ENCODE measurements at regions not wholly inside any gene's neighbourhood (a gene's known extent, or its start where the extent isn't known, plus 50 kb on each side); places are given as distances from the start of the nearest gene placed in this dataset.

- H3K27ac Mint-ChIP-seq, result no peak overlapping the region
- no peaks in the 10 kb centered on the region for H3K9me3 Mint-ChIP-seq
- no peaks in the 10 kb centered on the region for H3K27me3 Mint-ChIP-seq
- H3K36me3 Mint-ChIP-seq, result no peaks in the 10 kb centered on the region
- ATAC-seq, result no peak
- no peak overlapping the region for H3K4me3 Mint-ChIP-seq
- H3K4me1 Mint-ChIP-seq, result no peaks in the 10 kb centered on the region
Measured at GRCh38 chr5:174185506-174185905, 140.0 kb downstream of the NSG2 start.

GRCh38 chr5:174186096-174186695, 140.7 kb downstream of the NSG2 start:
- Mint-ChIP-seq H3K27ac (no peak overlapping the region), H3K4me3 (no peak overlapping the region), H3K4me1 (no peaks in the 10 kb centered on the region), H3K27me3 (no peaks in the 10 kb centered on the region), H3K36me3 (no peaks in the 10 kb centered on the region), H3K9me3 (no peaks in the 10 kb centered on the region)
- ATAC-seq, result no peak

DNA sequence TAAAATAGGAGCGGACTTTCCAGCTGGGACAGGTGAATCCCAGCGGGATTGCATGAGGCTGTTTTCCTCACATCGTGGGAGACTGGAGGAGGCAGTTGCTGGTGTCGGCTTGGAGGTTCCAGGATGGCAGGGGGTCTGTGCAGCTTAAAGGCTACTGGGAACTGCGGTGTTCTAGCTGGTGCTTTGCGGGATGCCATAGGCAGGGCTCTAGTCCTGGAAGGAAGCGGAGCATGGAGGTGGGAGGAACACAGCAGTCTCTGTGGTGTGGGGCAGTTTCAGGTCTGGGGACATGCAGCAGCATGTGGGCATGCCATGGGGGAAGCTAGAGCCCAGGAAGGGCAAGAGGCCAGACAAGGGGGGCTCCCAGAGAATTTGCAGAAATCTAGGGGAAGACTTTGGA, 141.5 kb downstream of the NSG2 start:
- Mint-ChIP-seq H3K9me3 (no peaks in the 10 kb centered on the region), H3K36me3 (no peaks in the 10 kb centered on the region), H3K27me3 (no peaks in the 10 kb centered on the region), H3K27ac (no peak overlapping the region), H3K4me1 (no peaks in the 10 kb centered on the region), H3K4me3 (no peak overlapping the region)
- ATAC-seq, result no peak

DNA sequence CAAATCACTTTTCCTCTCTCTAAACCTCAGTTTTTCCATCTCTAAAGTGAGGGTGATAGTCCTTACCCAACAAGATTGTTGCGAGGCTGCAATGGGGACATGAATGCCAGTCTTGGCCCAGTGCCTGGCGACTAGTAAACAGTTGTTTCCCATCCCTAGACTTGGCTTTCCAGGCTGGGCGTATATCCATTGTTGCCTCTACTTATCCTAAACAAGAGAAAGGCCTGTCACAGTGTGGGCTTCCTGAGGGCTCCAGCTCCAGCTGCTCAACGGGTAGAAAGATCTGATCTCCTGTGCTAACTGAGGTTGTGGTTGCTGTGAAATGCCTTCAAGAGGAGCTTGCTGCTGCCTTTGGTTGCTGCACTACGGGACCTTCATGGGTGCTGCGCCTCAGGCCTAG, 142.0 kb downstream of the NSG2 start:
- Mint-ChIP-seq H3K27me3 (no peaks in the 10 kb centered on the region), H3K36me3 (no peaks in the 10 kb centered on the region), H3K27ac (no peak overlapping the region), H3K4me3 (no peak overlapping the region), H3K9me3 (no peaks in the 10 kb centered on the region), H3K4me1 (no peaks in the 10 kb centered on the region)
- ATAC-seq, result no peak

GRCh38 chr5:174188295-174188694, 142.8 kb downstream of the NSG2 start:
- Mint-ChIP-seq H3K36me3 (no peaks in the 10 kb centered on the region), H3K9me3 (no peaks in the 10 kb centered on the region), H3K27ac (no peak overlapping the region), H3K4me1 (no peaks in the 10 kb centered on the region), H3K27me3 (no peaks in the 10 kb centered on the region), H3K4me3 (no peak overlapping the region)
- no peak for ATAC-seq

DNA sequence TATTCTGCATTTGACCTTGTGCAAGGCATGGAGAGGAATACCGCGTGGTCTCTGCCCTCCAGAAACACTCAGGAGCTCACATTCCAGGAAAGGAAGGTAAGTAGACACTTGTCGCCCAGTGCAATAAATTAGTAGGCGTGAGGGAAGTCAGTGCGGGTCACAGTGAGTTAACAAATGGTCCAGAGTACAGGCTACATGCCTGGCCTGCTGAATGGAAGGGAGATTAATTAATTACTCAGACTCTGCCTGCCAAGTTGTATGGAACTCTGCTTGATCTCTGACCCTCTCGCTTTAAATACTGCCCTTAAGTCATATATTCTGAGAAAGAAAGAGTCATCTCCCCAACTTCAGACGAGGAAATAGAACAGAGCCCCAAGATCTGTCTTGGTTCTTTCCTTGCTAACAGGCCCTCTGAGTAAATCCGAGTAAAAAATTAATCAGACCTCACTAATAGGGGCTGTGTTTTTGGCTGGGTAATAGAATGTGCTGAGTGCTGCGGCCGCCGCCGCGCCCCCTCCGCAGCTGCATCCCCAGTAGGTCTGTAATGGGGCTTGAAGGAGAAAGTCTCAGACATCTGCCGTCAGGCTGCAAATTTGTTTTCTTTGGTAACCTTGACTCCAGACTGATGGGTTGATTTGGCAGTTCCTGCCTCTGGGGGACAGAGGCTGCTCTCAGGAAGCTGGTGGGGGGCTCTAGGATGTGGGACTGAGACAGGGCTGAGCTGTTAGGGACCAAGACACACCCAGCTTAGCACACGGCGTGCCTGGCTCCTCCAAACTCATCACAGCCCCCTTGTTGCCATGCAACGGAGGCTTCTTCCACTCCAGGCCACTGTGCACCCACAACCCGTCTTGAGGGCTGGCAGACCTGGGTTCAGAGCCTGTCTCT, 144.4 kb downstream of the NSG2 start:
- no peak overlapping the region for H3K27ac Mint-ChIP-seq

GRCh38 chr5:174191076-174191475, 145.6 kb downstream of the NSG2 start:
- Mint-ChIP-seq H3K27me3 (no peaks in the 10 kb centered on the region), H3K36me3 (no peaks in the 10 kb centered on the region), H3K4me3 (no peak overlapping the region), H3K27ac (no peak overlapping the region), H3K9me3 (no peaks in the 10 kb centered on the region), H3K4me1 (no peaks in the 10 kb centered on the region)
- ATAC-seq, result peak; percentile 19

More for the DNA sequence above, 144.4 kb downstream of the NSG2 start:
- Mint-ChIP-seq H3K9me3 (no peaks in the 10 kb centered on the region), H3K4me1 (no peaks in the 10 kb centered on the region), H3K4me3 (no peak overlapping the region), H3K27me3 (no peaks in the 10 kb centered on the region), H3K36me3 (no peaks in the 10 kb centered on the region)
- no peak for ATAC-seq

- no peak for ATAC-seq
- no peak overlapping the region for H3K27ac Mint-ChIP-seq
Measured at GRCh38 chr5:174191850-174192655, 146.5 kb downstream of the NSG2 start.

DNA sequence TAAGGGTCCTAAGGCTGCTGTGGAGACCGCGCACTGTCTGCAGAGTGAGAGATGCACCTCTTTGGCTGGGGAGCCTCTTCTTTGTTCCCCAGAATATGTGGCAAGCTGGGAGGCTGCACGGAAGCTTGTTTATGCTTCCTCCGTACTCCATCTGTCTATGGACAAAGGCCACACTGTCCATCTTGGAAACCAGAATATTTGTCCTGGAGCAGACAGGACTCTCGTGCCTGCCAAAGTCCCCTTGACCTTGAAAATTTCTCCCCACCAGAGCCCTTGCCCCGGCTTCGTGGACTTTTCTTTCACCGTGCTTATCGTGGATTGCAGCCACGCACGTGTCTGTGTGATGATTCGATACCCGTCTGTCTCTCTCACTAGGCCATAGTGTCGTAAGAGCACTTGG, 147.4 kb downstream of the NSG2 start:
- ATAC-seq, result no peak
- no peaks in the 10 kb centered on the region for H3K4me1 Mint-ChIP-seq
- no peak overlapping the region for H3K4me3 Mint-ChIP-seq
- H3K36me3 Mint-ChIP-seq, result no peaks in the 10 kb centered on the region
- H3K27me3 Mint-ChIP-seq, result no peaks in the 10 kb centered on the region
- no peak overlapping the region for H3K27ac Mint-ChIP-seq
- H3K9me3 Mint-ChIP-seq, result no peaks in the 10 kb centered on the region

More at GRCh38 chr5:174191850-174192655, 146.5 kb downstream of the NSG2 start:
- H3K9me3 Mint-ChIP-seq, result no peaks in the 10 kb centered on the region
- no peaks in the 10 kb centered on the region for H3K27me3 Mint-ChIP-seq
- H3K4me3 Mint-ChIP-seq, result no peak overlapping the region
- no peaks in the 10 kb centered on the region for H3K36me3 Mint-ChIP-seq
- no peaks in the 10 kb centered on the region for H3K4me1 Mint-ChIP-seq

DNA sequence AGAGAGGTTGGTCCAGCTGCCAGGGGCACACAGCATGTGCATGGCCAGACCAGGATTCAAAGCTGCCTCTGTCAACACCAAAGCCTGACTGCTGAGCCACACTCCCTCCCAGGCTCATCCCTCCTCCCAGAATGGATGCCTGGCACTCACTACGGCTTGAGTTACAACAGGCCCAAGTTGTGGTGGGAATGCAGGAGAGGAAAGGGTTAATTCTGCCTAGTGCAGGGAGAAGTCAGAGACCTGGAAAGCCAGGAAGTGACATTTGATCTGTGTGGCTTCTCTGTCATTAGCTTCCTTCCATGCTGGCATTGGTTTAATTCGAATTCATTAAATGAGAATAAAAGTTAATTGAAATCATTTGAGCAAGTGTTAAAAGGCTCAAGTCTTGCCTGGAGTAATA, 150.0 kb downstream of the NSG2 start:
- Mint-ChIP-seq H3K4me3 (no peak overlapping the region), H3K27me3 (no peaks in the 10 kb centered on the region), H3K9me3 (no peaks in the 10 kb centered on the region), H3K4me1 (no peaks in the 10 kb centered on the region), H3K27ac (no peak overlapping the region), H3K36me3 (no peaks in the 10 kb centered on the region)
- ATAC-seq, result no peak

GRCh38 chr5:174197929-174198328, 152.4 kb downstream of the NSG2 start:
- H3K9me3 Mint-ChIP-seq, result peaks cover 5% of the 10 kb centered on the region

DNA sequence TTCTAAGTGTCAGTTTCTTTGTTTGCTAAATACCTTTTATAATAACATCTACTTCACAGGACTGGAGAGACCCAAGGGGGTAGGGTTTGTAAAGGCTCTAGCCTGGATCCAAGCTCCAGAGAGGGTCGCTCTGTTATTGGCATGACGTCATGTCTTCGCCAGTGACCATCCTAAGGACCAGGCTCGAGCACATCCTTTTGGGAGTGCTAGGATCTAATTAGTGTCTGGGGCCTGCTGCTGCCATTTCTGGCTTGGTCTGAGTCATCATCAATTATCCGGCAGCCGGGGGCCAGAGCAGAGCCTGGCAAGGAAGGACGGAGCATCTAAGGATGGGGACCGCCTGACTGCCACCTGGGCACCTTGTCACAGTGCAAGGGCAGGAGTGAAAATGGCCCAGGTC, 153.0 kb downstream of the NSG2 start:
- Mint-ChIP-seq H3K36me3 (no peaks in the 10 kb centered on the region), H3K9me3 (peaks cover 5% of the 10 kb centered on the region), H3K4me3 (no peak overlapping the region), H3K27me3 (no peaks in the 10 kb centered on the region), H3K27ac (no peak overlapping the region), H3K4me1 (no peaks in the 10 kb centered on the region)
- ATAC-seq, result no peak

More at GRCh38 chr5:174197929-174198328, 152.4 kb downstream of the NSG2 start:
- H3K27ac Mint-ChIP-seq, result no peak overlapping the region
- H3K27me3 Mint-ChIP-seq, result no peaks in the 10 kb centered on the region
- ATAC-seq, result no peak
- no peaks in the 10 kb centered on the region for H3K4me1 Mint-ChIP-seq
- H3K4me3 Mint-ChIP-seq, result no peak overlapping the region
- H3K36me3 Mint-ChIP-seq, result no peaks in the 10 kb centered on the region

GRCh38 chr5:174202996-174203395, 157.5 kb downstream of the NSG2 start:
- Mint-ChIP-seq H3K27me3 (peaks cover 24% of the 10 kb centered on the region), H3K4me1 (no peaks in the 10 kb centered on the region), H3K9me3 (peaks cover 5% of the 10 kb centered on the region), H3K27ac (no peak overlapping the region), H3K4me3 (no peak overlapping the region), H3K36me3 (no peaks in the 10 kb centered on the region)
- ATAC-seq, result no peak

- ATAC-seq, result no peak
- peaks cover 24% of the 10 kb centered on the region for H3K27me3 Mint-ChIP-seq
- H3K4me1 Mint-ChIP-seq, result no peaks in the 10 kb centered on the region
- peaks cover 5% of the 10 kb centered on the region for H3K9me3 Mint-ChIP-seq
- no peaks in the 10 kb centered on the region for H3K36me3 Mint-ChIP-seq
- H3K4me3 Mint-ChIP-seq, result no peak overlapping the region
- no peak overlapping the region for H3K27ac Mint-ChIP-seq
Measured at GRCh38 chr5:174204535-174205313, 159.2 kb downstream of the NSG2 start.

- no peaks in the 10 kb centered on the region for H3K36me3 Mint-ChIP-seq
- peaks cover 34% of the 10 kb centered on the region for H3K27me3 Mint-ChIP-seq
- ATAC-seq, result no peak
- no peak overlapping the region for H3K27ac Mint-ChIP-seq
- no peak overlapping the region for H3K4me3 Mint-ChIP-seq
- H3K9me3 Mint-ChIP-seq, result peaks cover 5% of the 10 kb centered on the region
- no peaks in the 10 kb centered on the region for H3K4me1 Mint-ChIP-seq
Measured at GRCh38 chr5:174205939-174206338, 160.4 kb downstream of the NSG2 start.
